Tibial nerve (tissue), 4 donors: ENCODE measurements at regions not wholly inside any gene's neighbourhood (a gene's known extent, or its start where the extent isn't known, plus 50 kb on each side); places are given as distances from the start of the nearest gene placed in this dataset.

Experiments
- DNase-seq, 2 donors: peaks; one replicate each; pipeline ENCODE4 v3.0.0-alpha.2; 2019; ENCODE audit warnings: low spot score in 2 of 2
- H3K27ac ChIP-seq, 4 donors: fragments of 200-600 bp; sonication (generic) in 3 of 4; one replicate each; pipeline ENCODE4 v1.5.1; 2017 to 2019; ENCODE audit warnings: mild to moderate bottlenecking in 1 of 4
- H3K27me3 ChIP-seq, 2 donors: fragments of 200-600 bp; sonication (generic) in 1 of 2; one replicate each; pipeline versions ENCODE4 v1.5.1 to v1.6.0; 2017 to 2019
- H3K36me3 ChIP-seq, 3 donors: fragments of 200-600 bp; sonication (generic); one replicate each; pipeline ENCODE4 v1.5.1; 2018 to 2019
- H3K4me1 ChIP-seq, 4 donors: fragments of 200-600 bp; sonication (generic) in 3 of 4; one replicate each; pipeline ENCODE4 v1.5.1; 2017 to 2019
- H3K4me3 ChIP-seq, 4 donors: fragments of 200-600 bp; sonication (generic) in 3 of 4; one replicate each; pipeline ENCODE4 v1.5.1; 2017 to 2019; ENCODE audit warnings: mild to moderate bottlenecking in 1 of 4, moderate library complexity in 1 of 4
- H3K9me3 ChIP-seq, 4 donors: fragments of 200-600 bp; sonication (generic) in 3 of 4; one replicate each; pipeline ENCODE4 v1.5.1; 2017 to 2019
- EP300 ChIP-seq, 2 donors: sonication (generic); formaldehyde crosslinking; IDR thresholded peaks; one replicate each; pipeline ENCODE4 v1.6.1; 2017; ENCODE audit warnings: antibody characterized with exemption in 2 of 2, mild to moderate bottlenecking in 1 of 2
- POLR2A ChIP-seq, 2 donors: fragments of 450-650 bp; IDR thresholded peaks; one replicate each; pipeline ENCODE4 v1.6.1; 2017; ENCODE audit warnings: antibody characterized with exemption in 2 of 2, mild to moderate bottlenecking in 2 of 2, moderate library complexity in 2 of 2
- WGBS, 2 donors: methylation state at CpG; one replicate each; pipeline ENCODE4 v1.1.5; 2018; 5-methylcytosine and 5-hydroxymethylcytosine counted together
- TF ChIP-seq, protein P1 (sequence below), 5 experiments: fragments of 200-600 bp in 3 of 5; fragments of 450-650 bp in 2 of 5; sonication (generic) in 3 of 5; IDR thresholded peaks; one replicate each; pipeline ENCODE4 v1.5.1; 2016 to 2019; ENCODE audit warnings: antibody characterized with exemption in 5 of 5, mild to moderate bottlenecking in 3 of 5, moderate library complexity in 2 of 5

DNA sequence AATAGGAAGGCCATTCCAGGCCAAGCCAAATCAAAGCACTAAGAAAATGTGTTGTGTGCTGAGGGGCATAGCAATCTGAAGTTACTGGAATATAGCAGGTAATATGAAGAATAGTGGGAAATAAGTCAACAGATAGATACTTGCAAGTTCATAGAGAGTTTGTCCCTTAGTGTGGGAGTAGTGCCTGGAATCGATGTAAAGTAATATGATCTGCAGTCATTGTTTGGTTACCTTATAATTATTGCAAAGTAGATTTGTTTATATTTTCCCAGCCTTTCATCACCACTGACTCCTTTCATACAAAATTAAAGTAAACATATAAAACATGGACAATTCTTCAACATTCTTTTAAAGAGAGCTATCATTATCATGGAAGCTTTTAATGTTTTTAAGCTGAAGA is 420.9 kb upstream of the NECTIN3 start:
- Histone ChIP-seq H3K4me1 (no peaks in the 10 kb centered on the region), H3K36me3 (no peaks in the 10 kb centered on the region), H3K27me3 (no peaks in the 10 kb centered on the region), H3K27ac (no peak overlapping the region), H3K4me3 (no peak overlapping the region), H3K9me3 (no peaks in the 10 kb centered on the region)
- 56 to 75% methylated on average over 1 of the region's 1 CpG for WGBS, 2 donors
- no peak for TF ChIP-seq POLR2A (IDR thresholded peaks at IDR 0.05)
- TF ChIP-seq, protein P1, sequence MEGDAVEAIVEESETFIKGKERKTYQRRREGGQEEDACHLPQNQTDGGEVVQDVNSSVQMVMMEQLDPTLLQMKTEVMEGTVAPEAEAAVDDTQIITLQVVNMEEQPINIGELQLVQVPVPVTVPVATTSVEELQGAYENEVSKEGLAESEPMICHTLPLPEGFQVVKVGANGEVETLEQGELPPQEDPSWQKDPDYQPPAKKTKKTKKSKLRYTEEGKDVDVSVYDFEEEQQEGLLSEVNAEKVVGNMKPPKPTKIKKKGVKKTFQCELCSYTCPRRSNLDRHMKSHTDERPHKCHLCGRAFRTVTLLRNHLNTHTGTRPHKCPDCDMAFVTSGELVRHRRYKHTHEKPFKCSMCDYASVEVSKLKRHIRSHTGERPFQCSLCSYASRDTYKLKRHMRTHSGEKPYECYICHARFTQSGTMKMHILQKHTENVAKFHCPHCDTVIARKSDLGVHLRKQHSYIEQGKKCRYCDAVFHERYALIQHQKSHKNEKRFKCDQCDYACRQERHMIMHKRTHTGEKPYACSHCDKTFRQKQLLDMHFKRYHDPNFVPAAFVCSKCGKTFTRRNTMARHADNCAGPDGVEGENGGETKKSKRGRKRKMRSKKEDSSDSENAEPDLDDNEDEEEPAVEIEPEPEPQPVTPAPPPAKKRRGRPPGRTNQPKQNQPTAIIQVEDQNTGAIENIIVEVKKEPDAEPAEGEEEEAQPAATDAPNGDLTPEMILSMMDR (IDR thresholded peaks at IDR 0.05) = no peak
- TF ChIP-seq EP300 (IDR thresholded peaks at IDR 0.05) = no peak
- no peak for DNase-seq

DNA sequence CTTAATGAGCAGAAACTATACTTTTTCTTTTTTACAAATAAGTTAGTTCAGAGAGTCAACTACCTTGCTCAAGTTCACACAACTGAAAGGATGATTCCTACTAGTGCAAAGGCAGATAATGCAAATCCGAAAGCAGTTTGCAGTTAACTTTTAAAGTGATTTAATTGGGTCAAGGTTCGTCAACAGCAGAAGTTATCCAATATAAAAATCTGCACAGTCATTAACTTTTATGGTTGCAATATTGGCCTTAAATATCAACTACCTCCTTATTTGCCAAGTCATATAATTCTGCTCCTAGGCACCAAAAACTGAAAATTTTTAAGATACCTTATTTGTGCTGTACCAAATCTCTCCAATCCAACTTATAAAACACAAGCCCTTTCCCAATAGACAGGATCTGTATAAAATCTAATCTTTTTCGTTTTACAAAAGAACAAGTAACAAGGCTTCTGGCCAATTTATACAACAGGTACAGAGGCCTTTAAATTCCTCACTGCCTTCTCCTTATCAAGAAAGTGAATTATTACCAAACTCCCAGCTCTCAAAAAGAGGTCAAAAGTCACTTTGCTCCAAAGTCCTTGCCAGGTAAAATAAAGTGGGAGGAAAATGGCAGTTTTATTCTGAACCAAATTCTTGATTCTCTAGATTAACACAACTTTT is 416.6 kb upstream of the NECTIN3 start:
- no peaks in the 10 kb centered on the region for H3K36me3 ChIP-seq
- no peak for TF ChIP-seq POLR2A (IDR thresholded peaks at IDR 0.05)
- no peak overlapping the region for H3K27ac ChIP-seq
- no peaks in the 10 kb centered on the region for H3K9me3 ChIP-seq
- WGBS, 2 donors = 73 to 75% methylated on average over 3 of the region's 3 CpGs
- H3K4me1 ChIP-seq = no peaks in the 10 kb centered on the region
- H3K4me3 ChIP-seq = no peak overlapping the region
- no peaks in the 10 kb centered on the region for H3K27me3 ChIP-seq
- DNase-seq = no peak

DNA sequence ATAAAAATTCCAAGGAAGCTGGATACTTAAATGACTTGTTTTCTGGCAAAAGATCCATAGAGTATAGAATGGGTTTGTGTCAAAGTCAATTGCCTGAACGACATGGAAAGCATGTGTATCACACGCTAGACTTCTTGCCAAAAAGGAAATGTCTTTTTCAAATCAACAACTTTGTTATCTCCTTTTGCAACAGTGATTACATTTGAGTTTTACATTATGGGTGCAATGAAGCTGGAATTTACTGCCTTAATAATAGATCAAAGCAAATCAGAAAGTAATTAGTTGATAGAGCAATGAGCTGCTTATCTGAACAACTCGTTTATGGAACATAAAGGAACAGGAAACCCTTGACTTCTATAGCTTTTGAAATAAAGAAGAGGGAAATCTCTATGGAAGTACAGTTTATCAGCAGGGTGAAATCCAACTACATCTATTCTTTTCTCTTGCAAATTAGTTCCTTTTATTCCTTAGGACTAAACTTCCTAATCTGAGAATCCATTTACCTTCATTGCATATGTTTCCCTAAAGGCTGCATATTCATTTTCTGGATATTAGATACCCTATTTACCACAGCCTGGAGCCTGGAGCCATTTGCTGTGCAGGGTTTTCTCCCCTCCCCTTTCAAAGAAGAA is 415.1 kb upstream of the NECTIN3 start:
- 20 to 28% methylated on average over 3 of the region's 3 CpGs for WGBS, 2 donors
- no peak for DNase-seq
- TF ChIP-seq POLR2A (IDR thresholded peaks at IDR 0.05) (no peak), EP300 (IDR thresholded peaks at IDR 0.05) (no peak)
- TF ChIP-seq, protein P1 (IDR thresholded peaks at IDR 0.05) = no peak
- Histone ChIP-seq H3K4me1 (no peaks in the 10 kb centered on the region), H3K27me3 (no peaks in the 10 kb centered on the region), H3K36me3 (no peaks in the 10 kb centered on the region), H3K9me3 (peaks cover 0 to 6% (median 0%) of the 10 kb centered on the region in 4 donors), H3K4me3 (no peak overlapping the region), H3K27ac (no peak overlapping the region)

DNA sequence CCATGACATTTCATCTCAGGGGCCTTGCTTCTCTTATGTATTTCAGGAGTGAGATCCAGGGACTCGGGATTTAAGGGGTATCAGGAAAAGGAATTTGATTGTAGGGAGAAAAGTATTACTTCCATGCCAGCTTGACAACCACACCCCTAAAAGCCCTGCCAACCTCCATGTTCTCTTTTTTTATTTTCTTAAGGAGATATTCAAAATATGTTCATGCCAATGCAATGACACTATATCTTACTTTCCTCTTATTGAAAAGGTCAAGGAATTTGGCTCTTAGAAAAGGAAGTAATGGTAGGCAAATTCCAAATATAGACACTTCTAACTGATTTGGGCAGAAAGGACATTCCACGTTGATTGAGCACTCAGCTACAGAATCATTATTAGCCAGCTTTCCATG is 407.5 kb upstream of the NECTIN3 start:
- WGBS, 2 donors = 58 to 70% methylated on average over 2 of the region's 2 CpGs
- no peaks in the 10 kb centered on the region for H3K36me3 ChIP-seq
- H3K27me3 ChIP-seq = no peaks in the 10 kb centered on the region
- peaks cover 0 to 6% (median 0%) of the 10 kb centered on the region in 4 donors for H3K9me3 ChIP-seq
- H3K27ac ChIP-seq = no peak overlapping the region
- no peak for TF ChIP-seq POLR2A (IDR thresholded peaks at IDR 0.05)
- TF ChIP-seq EP300 (IDR thresholded peaks at IDR 0.05) = no peak
- TF ChIP-seq, protein P1 (IDR thresholded peaks at IDR 0.05) = no peak
- no peaks in the 10 kb centered on the region for H3K4me1 ChIP-seq
- no peak for DNase-seq
- no peak overlapping the region for H3K4me3 ChIP-seq

DNA sequence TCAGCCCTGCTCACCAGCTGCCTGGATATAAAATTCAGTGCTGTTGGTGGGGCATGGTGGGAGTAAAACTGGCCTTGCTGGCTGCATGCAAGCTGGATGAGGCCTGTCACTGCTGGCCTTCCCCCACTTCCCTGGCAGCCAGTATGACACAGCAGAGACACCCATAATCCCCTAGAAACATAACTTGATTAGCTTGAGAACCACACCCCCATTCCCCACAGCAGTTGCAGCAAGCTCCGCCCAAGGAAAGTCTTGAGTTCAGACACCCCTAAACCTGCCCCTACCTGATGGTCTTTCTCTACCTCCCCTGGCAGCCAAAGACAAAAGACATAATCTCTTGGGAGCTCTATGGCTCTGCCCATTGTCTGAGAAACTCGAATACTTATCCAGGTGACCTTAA is 405.1 kb upstream of the NECTIN3 start:
- DNase-seq = no peak

More for the DNA sequence above, 405.1 kb upstream of the NECTIN3 start:
- H3K27ac ChIP-seq = no peak overlapping the region
- H3K9me3 ChIP-seq = peaks cover 0 to 17% (median 0%) of the 10 kb centered on the region in 4 donors
- no peaks in the 10 kb centered on the region for H3K4me1 ChIP-seq
- no peaks in the 10 kb centered on the region for H3K36me3 ChIP-seq
- no peaks in the 10 kb centered on the region for H3K27me3 ChIP-seq
- WGBS, 2 donors = 76 to 89% methylated on average over 2 of the region's 2 CpGs
- H3K4me3 ChIP-seq = no peak overlapping the region
- TF ChIP-seq POLR2A (IDR thresholded peaks at IDR 0.05) (no peak), EP300 (IDR thresholded peaks at IDR 0.05) (no peak)
- TF ChIP-seq, protein P1 (IDR thresholded peaks at IDR 0.05) = no peak
